Adrenal gland (tissue), 9 donors: ENCODE measurements at regions not wholly inside any gene's neighbourhood (a gene's known extent, or its start where the extent isn't known, plus 50 kb on each side); places are given as distances from the start of the nearest gene placed in this dataset.

Experiments used
- DNase-seq, 7 donors: peaks; one replicate each; pipeline ENCODE4 v3.0.0-alpha.2; 2019 to 2020
- H3K27ac ChIP-seq, 5 donors: fragments of 200-600 bp; sonication (generic) in 4 of 5; 1 replicate in 3 of 5; 2 replicates in 2 of 5; pipeline versions ENCODE4 v1.5.1 to v1.8.0; 2016 to 2020; ENCODE audit warnings: mild to moderate bottlenecking in 1 of 5
- H3K27me3 ChIP-seq: fragments of 200-600 bp; 2 replicates; pipeline ENCODE4 v1.8.0; 2021
- H3K36me3 ChIP-seq, 2 donors: fragments of 200-600 bp; replicated peaks in 1 of 2; 1 replicate in 1 of 2; 2 replicates in 1 of 2; pipeline versions ENCODE4 v1.5.1 to v1.8.0; 2018 to 2022
- H3K4me1 ChIP-seq, 2 donors: fragments of 200-600 bp; replicated peaks in 1 of 2; 1 replicate in 1 of 2; 2 replicates in 1 of 2; pipeline versions ENCODE4 v1.5.1 to v1.8.0; 2018 to 2021
- H3K4me3 ChIP-seq, 4 donors: fragments of 200-600 bp; sonication (generic) in 3 of 4; one replicate each; pipeline ENCODE4 v1.5.1; 2016 to 2018
- H3K9me3 ChIP-seq, 3 donors: fragments of 200-600 bp; sonication (generic) in 1 of 3; replicated peaks in 1 of 3; 1 replicate in 2 of 3; 2 replicates in 1 of 3; pipeline versions ENCODE4 v1.5.1 to v1.8.0; 2016 to 2021
- CTCF ChIP-seq, 6 experiments: fragments of 450-650 bp in 4 of 6; fragments of 200-600 bp in 2 of 6; sonication (generic) in 1 of 6; IDR thresholded peaks; 1 replicate in 5 of 6; 2 replicates in 1 of 6; pipeline versions ENCODE4 v1.5.1 to v1.8.0; 2016 to 2021; ENCODE audit warnings: antibody characterized with exemption in 6 of 6, mild to moderate bottlenecking in 2 of 6, moderate library complexity in 1 of 6
- POLR2A ChIP-seq, 2 donors: fragments of 450-650 bp; IDR thresholded peaks; one replicate each; pipeline ENCODE4 v1.6.1; 2017; ENCODE audit warnings: antibody characterized with exemption in 2 of 2, mild to moderate bottlenecking in 2 of 2, moderate library complexity in 1 of 2
- WGBS, 4 donors: extraction: QIAGEN DNeasy Blood & Tissue Kit in 2 of 4; methylation state at CpG; one replicate each; pipeline versions ENCODE4 v1.1.5 to v1.1.7; 2013 to 2017; 5-methylcytosine and 5-hydroxymethylcytosine counted together
- intact Hi-C, 2 donors: fragments of 100-400 bp; cut with DNase I; formaldehyde crosslinking; loops; one replicate each; pipeline versions ENCODE4 v1.14.1 to v1.15.0; 2022 to 2023
- donor health status: healthy with polysubstance abuse.
- donor health status: Bipolar disorder and iron deficiency.
- donor health status: DM: yes; HTN: yes; CAD: no.
- donor health status: DM: no; HTN: no; CAD: no.
- donor health status: DM: no; HTN: no; CAD: no.

DNA sequence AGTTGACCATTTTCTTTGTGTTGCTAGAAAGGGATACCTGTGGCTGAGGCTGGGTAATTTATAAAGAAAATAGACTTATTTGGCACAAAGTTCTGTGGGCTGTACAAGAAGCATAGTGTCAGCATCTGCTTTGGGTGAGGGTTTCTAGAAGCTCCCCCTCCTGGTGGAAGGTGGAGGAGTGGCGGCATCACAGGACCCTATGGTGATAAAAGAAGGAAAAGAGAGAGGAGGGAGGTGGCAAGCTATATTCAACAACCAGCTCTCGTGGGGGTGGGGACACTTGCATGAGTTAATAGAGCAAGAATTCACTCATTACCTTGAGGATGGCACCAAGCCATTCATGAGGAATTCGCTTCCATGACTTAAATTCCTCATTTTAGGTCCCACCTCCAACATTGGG is 2041.4 kb upstream of the CDH9 start:
- H3K27ac ChIP-seq: no peak overlapping the region
- WGBS, 4 donors: 50 to 70% (median 58%) methylated on average over 3 of the region's 3 CpGs
- no peak for TF ChIP-seq POLR2A (IDR thresholded peaks at IDR 0.05)
- TF ChIP-seq CTCF (IDR thresholded peaks at IDR 0.05): no peak
- no peak overlapping the region for H3K4me3 ChIP-seq
- H3K9me3 ChIP-seq: no peaks in the 10 kb centered on the region
- no peaks in the 10 kb centered on the region for H3K4me1 ChIP-seq
- intact Hi-C loops: no loop called here
- H3K27me3 ChIP-seq: no peaks in the 10 kb centered on the region
- no peak for DNase-seq
- H3K36me3 ChIP-seq: no peaks in the 10 kb centered on the region

DNA sequence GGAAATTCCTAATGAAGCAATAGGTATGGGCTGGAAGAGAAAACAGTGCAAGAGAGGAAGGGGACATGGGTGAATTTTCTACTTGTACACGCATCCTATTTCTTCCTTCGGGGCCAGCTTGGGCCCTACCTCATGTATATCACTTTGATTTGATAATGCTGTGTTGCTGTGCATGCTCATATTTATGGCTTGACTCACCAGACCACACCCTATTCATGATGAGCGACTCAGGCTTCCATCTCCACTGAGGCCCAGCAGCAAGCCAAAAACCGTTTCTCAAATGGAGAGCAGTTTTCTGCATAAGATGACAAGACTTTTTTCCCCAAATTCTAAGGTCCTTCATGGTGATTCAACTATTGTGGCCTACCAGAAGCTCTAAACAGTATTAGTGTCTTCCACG is 2039.1 kb upstream of the CDH9 start:
- DNase-seq: no peak
- Histone ChIP-seq H3K27me3 (no peaks in the 10 kb centered on the region), H3K4me3 (no peak overlapping the region), H3K36me3 (no peaks in the 10 kb centered on the region), H3K9me3 (no peaks in the 10 kb centered on the region), H3K27ac (no peak overlapping the region), H3K4me1 (no peaks in the 10 kb centered on the region)
- intact Hi-C loops: no loop called here
- TF ChIP-seq POLR2A (IDR thresholded peaks at IDR 0.05) (no peak), CTCF (IDR thresholded peaks at IDR 0.05) (no peak)
- WGBS, 4 donors: 51 to 72% (median 61%) methylated on average over 4 to 5 of the region's 5 CpGs

DNA sequence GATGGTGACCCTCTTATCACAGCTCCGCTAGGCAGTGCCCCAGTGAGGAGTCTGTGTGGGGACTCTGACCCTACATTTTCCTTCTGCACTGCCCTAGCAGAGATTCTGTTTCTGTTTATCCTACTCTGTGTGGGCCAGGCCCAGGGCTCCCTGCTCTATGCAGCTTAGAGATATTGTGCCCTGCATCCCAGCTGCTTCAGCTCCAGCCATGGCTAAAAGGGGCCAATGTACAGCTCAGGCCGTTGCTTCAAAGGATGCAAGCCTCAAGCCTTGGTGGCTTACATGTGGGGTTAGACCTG is 2030.7 kb upstream of the CDH9 start:
- H3K9me3 ChIP-seq: no peaks in the 10 kb centered on the region
- H3K4me1 ChIP-seq: no peaks in the 10 kb centered on the region
- H3K27me3 ChIP-seq: no peaks in the 10 kb centered on the region
- H3K36me3 ChIP-seq: no peaks in the 10 kb centered on the region
- TF ChIP-seq CTCF (IDR thresholded peaks at IDR 0.05) (no peak), POLR2A (IDR thresholded peaks at IDR 0.05) (no peak)
- DNase-seq: no peak
- intact Hi-C loops: no loop called here
- H3K4me3 ChIP-seq: no peak overlapping the region
- H3K27ac ChIP-seq: no peak overlapping the region
- WGBS, 4 donors: 58 to 69% (median 64%) methylated on average over 2 of the region's 2 CpGs; no CpG with 5 or more reads in 1 of the 4 donors

DNA sequence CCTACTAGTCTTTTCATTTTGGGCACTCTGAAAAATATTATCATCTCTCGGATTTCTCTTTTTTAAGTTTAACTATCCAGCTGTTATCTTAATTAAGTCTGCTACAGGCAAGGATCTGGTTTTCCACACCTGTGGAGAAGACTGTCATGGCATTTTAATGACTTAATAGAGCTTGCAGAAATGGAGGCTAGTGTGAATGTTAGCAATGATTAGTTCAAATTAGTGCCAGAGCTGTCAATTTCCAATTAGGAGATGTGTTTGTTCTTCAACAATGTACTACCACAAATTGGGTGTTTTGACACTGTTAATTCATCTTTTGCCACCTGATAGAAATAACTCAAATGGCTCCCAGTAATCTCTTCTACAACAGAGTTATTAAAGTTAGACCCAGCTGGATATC is 2023.0 kb upstream of the CDH9 start:
- no peak overlapping the region for H3K4me3 ChIP-seq
- no peak overlapping the region for H3K27ac ChIP-seq
- H3K4me1 ChIP-seq: no peaks in the 10 kb centered on the region
- TF ChIP-seq CTCF (IDR thresholded peaks at IDR 0.05) (no peak), POLR2A (IDR thresholded peaks at IDR 0.05) (no peak)
- H3K36me3 ChIP-seq: no peaks in the 10 kb centered on the region
- no peaks in the 10 kb centered on the region for H3K27me3 ChIP-seq
- no peak for DNase-seq
- intact Hi-C loops: no loop called here
- H3K9me3 ChIP-seq: no peaks in the 10 kb centered on the region
- 49 to 56% (median 51%) methylated on average over 1 of the region's 1 CpG for WGBS, 4 donors
